ENCODE measurements at regions not wholly inside any gene's neighbourhood (a gene's known extent, or its start where the extent isn't known, plus 50 kb on each side); places are given as distances from the start of the nearest gene placed in this dataset.

GRCh38 chr15:69573815-69574475 is 121.3 kb downstream of the RPLP1 start:
- Mint-ChIP-seq H3K4me1 (ENCODE audit: low read depth, unreplicated experiment) (no peaks in the 10 kb centered on the region), H3K36me3 (ENCODE audit: unreplicated experiment) (no peaks in the 10 kb centered on the region), H3K4me3 (ENCODE audit: unreplicated experiment) (no peak overlapping the region), H3K27ac (ENCODE audit: unreplicated experiment) (no peak overlapping the region), H3K9me3 (ENCODE audit: unreplicated experiment) (no peaks in the 10 kb centered on the region), H3K27me3 (ENCODE audit: unreplicated experiment) (peaks cover 9% of the 10 kb centered on the region)
- no peak for DNase-seq
- TF ChIP-seq CTCF (IDR thresholded peaks at IDR 0.05; ENCODE audit: partially characterized antibody, unreplicated experiment): no peak

GRCh38 chr15:69574506-69574905 is 121.9 kb downstream of the RPLP1 start:
- TF ChIP-seq CTCF (IDR thresholded peaks at IDR 0.05; ENCODE audit: partially characterized antibody, unreplicated experiment): no peak
- DNase-seq: no peak
- no peaks in the 10 kb centered on the region for H3K4me1 Mint-ChIP-seq (ENCODE audit: low read depth, unreplicated experiment)
- H3K9me3 Mint-ChIP-seq (ENCODE audit: unreplicated experiment): no peaks in the 10 kb centered on the region
- H3K4me3 Mint-ChIP-seq (ENCODE audit: unreplicated experiment): no peak overlapping the region
- H3K27ac Mint-ChIP-seq (ENCODE audit: unreplicated experiment): no peak overlapping the region
- H3K36me3 Mint-ChIP-seq (ENCODE audit: unreplicated experiment): no peaks in the 10 kb centered on the region
- peaks cover 9% of the 10 kb centered on the region for H3K27me3 Mint-ChIP-seq (ENCODE audit: unreplicated experiment)

GRCh38 chr15:69575387-69575786 is 122.8 kb downstream of the RPLP1 start:
- DNase-seq: no peak
- Mint-ChIP-seq H3K27ac (ENCODE audit: unreplicated experiment) (no peak overlapping the region), H3K9me3 (ENCODE audit: unreplicated experiment) (no peaks in the 10 kb centered on the region), H3K36me3 (ENCODE audit: unreplicated experiment) (no peaks in the 10 kb centered on the region), H3K4me3 (ENCODE audit: unreplicated experiment) (no peak overlapping the region), H3K27me3 (ENCODE audit: unreplicated experiment) (peaks cover 9% of the 10 kb centered on the region), H3K4me1 (ENCODE audit: low read depth, unreplicated experiment) (no peaks in the 10 kb centered on the region)
- TF ChIP-seq CTCF (IDR thresholded peaks at IDR 0.05; ENCODE audit: partially characterized antibody, unreplicated experiment): no peak

GRCh38 chr15:69576035-69576526 is 123.5 kb downstream of the RPLP1 start:
- TF ChIP-seq CTCF (IDR thresholded peaks at IDR 0.05; ENCODE audit: partially characterized antibody, unreplicated experiment): peak; percentile 39
- no peak overlapping the region for H3K27ac Mint-ChIP-seq (ENCODE audit: unreplicated experiment)
- no peak overlapping the region for H3K4me3 Mint-ChIP-seq (ENCODE audit: unreplicated experiment)
- no peaks in the 10 kb centered on the region for H3K36me3 Mint-ChIP-seq (ENCODE audit: unreplicated experiment)
- H3K27me3 Mint-ChIP-seq (ENCODE audit: unreplicated experiment): peaks cover 9% of the 10 kb centered on the region
- no peaks in the 10 kb centered on the region for H3K9me3 Mint-ChIP-seq (ENCODE audit: unreplicated experiment)
- DNase-seq: peak; percentile 46
- H3K4me1 Mint-ChIP-seq (ENCODE audit: low read depth, unreplicated experiment): no peaks in the 10 kb centered on the region

- Mint-ChIP-seq H3K4me1 (ENCODE audit: low read depth, unreplicated experiment) (no peaks in the 10 kb centered on the region), H3K9me3 (ENCODE audit: unreplicated experiment) (no peaks in the 10 kb centered on the region), H3K4me3 (ENCODE audit: unreplicated experiment) (no peak overlapping the region), H3K36me3 (ENCODE audit: unreplicated experiment) (no peaks in the 10 kb centered on the region), H3K27ac (ENCODE audit: unreplicated experiment) (no peak overlapping the region), H3K27me3 (ENCODE audit: unreplicated experiment) (peaks cover 8% of the 10 kb centered on the region)
- DNase-seq: no peak
- TF ChIP-seq CTCF (IDR thresholded peaks at IDR 0.05; ENCODE audit: partially characterized antibody, unreplicated experiment): no peak
These were observed 124.3 kb downstream of the RPLP1 start for GRCh38 chr15:69576948-69577351.

All from glutamatergic neuron (in vitro differentiated cells).